Ramos (cell line): ENCODE measurements at regions not wholly inside any gene's neighbourhood (a gene's known extent, or its start where the extent isn't known, plus 50 kb on each side); places are given as distances from the start of the nearest gene placed in this dataset.

Source experiments
- in situ Hi-C: fragments of 300-500 bp; cut with MboI; formaldehyde crosslinking; loops from one replicate; pipeline ENCODE4 v1.14.3; 2022; ENCODE audit warnings: low sequenced_read_pairs; ENCODE audit not compliant: unreplicated experiment

- in situ Hi-C loops: no loop called here
Observed at GRCh38 chr14:101367421-101368261, 193.7 kb upstream of the DIO3 start.

GRCh38 chr14:101368629-101369028, 192.7 kb upstream of the DIO3 start:
- in situ Hi-C loops: no loop called here

GRCh38 chr14:101369194-101369915, 191.9 kb upstream of the DIO3 start:
- in situ Hi-C loops: no loop called here

- in situ Hi-C loops: no loop called here
Observed at GRCh38 chr14:101369916-101370592, 191.2 kb upstream of the DIO3 start.

GRCh38 chr14:101370593-101371569, 190.4 kb upstream of the DIO3 start:
- in situ Hi-C loops: no loop called here

GRCh38 chr14:101371799-101372793, 189.2 kb upstream of the DIO3 start:
- in situ Hi-C loops: no loop called here

GRCh38 chr14:101372894-101373620, 188.2 kb upstream of the DIO3 start:
- in situ Hi-C loops: no loop called here

GRCh38 chr14:101373690-101374295, 187.5 kb upstream of the DIO3 start:
- in situ Hi-C loops: no loop called here

GRCh38 chr14:101374373-101375338, 186.6 kb upstream of the DIO3 start:
- in situ Hi-C loops: no loop called here

- in situ Hi-C loops: no loop called here
Observed at GRCh38 chr14:101377069-101377468, 184.2 kb upstream of the DIO3 start.

- in situ Hi-C loops: no loop called here
Observed at GRCh38 chr14:101379842-101380241, 181.5 kb upstream of the DIO3 start.

- in situ Hi-C loops: no loop called here
Observed at GRCh38 chr14:101380512-101380911, 180.8 kb upstream of the DIO3 start.

- in situ Hi-C loops: no loop called here
Observed at GRCh38 chr14:101380940-101381339, 180.4 kb upstream of the DIO3 start.

- in situ Hi-C loops: no loop called here
Observed at GRCh38 chr14:101383737-101384338, 177.5 kb upstream of the DIO3 start.

GRCh38 chr14:101394374-101394773, 166.9 kb upstream of the DIO3 start:
- in situ Hi-C loops: no loop called here

GRCh38 chr14:101395779-101396178, 165.5 kb upstream of the DIO3 start:
- in situ Hi-C loops: no loop called here
